ENCODE measurements at regions not wholly inside any gene's neighbourhood (a gene's known extent, or its start where the extent isn't known, plus 50 kb on each side); places are given as distances from the start of the nearest gene placed in this dataset.

DNA sequence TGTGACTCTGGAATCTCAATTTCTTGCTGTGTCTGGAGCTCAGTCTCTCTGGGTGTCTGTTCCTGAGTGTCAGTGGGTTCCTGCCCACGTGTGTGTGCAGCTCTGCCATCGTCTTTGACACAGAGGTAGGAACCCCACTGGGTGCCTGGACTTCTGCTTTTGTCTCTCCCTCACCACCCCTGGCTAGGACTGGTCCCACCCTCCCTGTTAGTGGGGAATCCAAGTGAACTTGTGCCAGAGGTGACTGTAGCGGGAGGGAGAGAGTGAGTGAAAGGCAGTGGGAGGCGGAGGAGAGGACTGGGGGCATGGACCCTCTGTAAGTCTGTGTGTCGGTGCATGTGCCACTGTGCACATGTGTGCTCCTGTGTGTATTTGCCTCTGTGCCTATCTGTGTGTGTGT, 299.9 kb upstream of the ZMIZ1 start:
- DNase-seq (ENCODE audit: insufficient read length, low spot score) (no peak), FAIRE-seq (no peak)
- TF ChIP-seq, protein P1, sequence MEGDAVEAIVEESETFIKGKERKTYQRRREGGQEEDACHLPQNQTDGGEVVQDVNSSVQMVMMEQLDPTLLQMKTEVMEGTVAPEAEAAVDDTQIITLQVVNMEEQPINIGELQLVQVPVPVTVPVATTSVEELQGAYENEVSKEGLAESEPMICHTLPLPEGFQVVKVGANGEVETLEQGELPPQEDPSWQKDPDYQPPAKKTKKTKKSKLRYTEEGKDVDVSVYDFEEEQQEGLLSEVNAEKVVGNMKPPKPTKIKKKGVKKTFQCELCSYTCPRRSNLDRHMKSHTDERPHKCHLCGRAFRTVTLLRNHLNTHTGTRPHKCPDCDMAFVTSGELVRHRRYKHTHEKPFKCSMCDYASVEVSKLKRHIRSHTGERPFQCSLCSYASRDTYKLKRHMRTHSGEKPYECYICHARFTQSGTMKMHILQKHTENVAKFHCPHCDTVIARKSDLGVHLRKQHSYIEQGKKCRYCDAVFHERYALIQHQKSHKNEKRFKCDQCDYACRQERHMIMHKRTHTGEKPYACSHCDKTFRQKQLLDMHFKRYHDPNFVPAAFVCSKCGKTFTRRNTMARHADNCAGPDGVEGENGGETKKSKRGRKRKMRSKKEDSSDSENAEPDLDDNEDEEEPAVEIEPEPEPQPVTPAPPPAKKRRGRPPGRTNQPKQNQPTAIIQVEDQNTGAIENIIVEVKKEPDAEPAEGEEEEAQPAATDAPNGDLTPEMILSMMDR (IDR thresholded peaks at IDR 0.05; ENCODE audit: insufficient read depth, missing control alignments): no peak

- DNase-seq (ENCODE audit: insufficient read length, low spot score) (no peak), FAIRE-seq (no peak)
- TF ChIP-seq, protein P1 (IDR thresholded peaks at IDR 0.05; ENCODE audit: insufficient read depth, missing control alignments): no peak
These were observed 299.2 kb upstream of the ZMIZ1 start for GRCh38 chr10:78769526-78769925.

GRCh38 chr10:78770167-78771090, 298.3 kb upstream of the ZMIZ1 start:
- DNase-seq (ENCODE audit: insufficient read length, low spot score): no peak
- TF ChIP-seq, protein P1 (IDR thresholded peaks at IDR 0.05; ENCODE audit: insufficient read depth, missing control alignments): no peak
- FAIRE-seq: no peak

- TF ChIP-seq, protein P1 (IDR thresholded peaks at IDR 0.05; ENCODE audit: insufficient read depth, missing control alignments): no peak
- DNase-seq (ENCODE audit: insufficient read length, low spot score): no peak
- no peak for FAIRE-seq
These were observed 297.5 kb upstream of the ZMIZ1 start for GRCh38 chr10:78771260-78771659.

GRCh38 chr10:78771808-78772455, 296.8 kb upstream of the ZMIZ1 start:
- TF ChIP-seq, protein P1 (IDR thresholded peaks at IDR 0.05; ENCODE audit: insufficient read depth, missing control alignments): no peak
- DNase-seq (ENCODE audit: insufficient read length, low spot score) (no peak), FAIRE-seq (no peak)

- FAIRE-seq: no peak
- DNase-seq (ENCODE audit: insufficient read length, low spot score): no peak
- TF ChIP-seq, protein P1 (IDR thresholded peaks at IDR 0.05; ENCODE audit: insufficient read depth, missing control alignments): no peak
These were observed 296.3 kb upstream of the ZMIZ1 start for GRCh38 chr10:78772486-78772885.

Measured in D721Med (cell line).